HepG2 (cell line): ENCODE measurements at regions not wholly inside any gene's neighbourhood (a gene's known extent, or its start where the extent isn't known, plus 50 kb on each side); places are given as distances from the start of the nearest gene placed in this dataset.

Experiments used
- CTCF ChIP-seq: sonication (generic); formaldehyde crosslinking; IDR thresholded peaks from 2 replicates; pipeline ENCODE4 v1.5.0; 2020; ENCODE audit warnings: mild to moderate bottlenecking, missing genetic modification reagents, moderate library complexity
- ZNF644 ChIP-seq: IDR thresholded peaks from 2 replicates; pipeline ENCODE4 v1.6.1; 2016; ENCODE audit warnings: low read depth

- no peak for TF ChIP-seq CTCF (CRISPR knock-in tag)
- no peak for TF ChIP-seq ZNF644
Measured at GRCh38 chr4:189098932-189099696, 841.6 kb upstream of the FRG1 start.
